B cell (primary cell): ENCODE measurements at regions not wholly inside any gene's neighbourhood (a gene's known extent, or its start where the extent isn't known, plus 50 kb on each side); places are given as distances from the start of the nearest gene placed in this dataset.

Source experiments
- EZH2 ChIP-seq: IDR thresholded peaks from 2 replicates; pipeline ENCODE4 v1.6.1; 2012; ENCODE audit warnings: borderline replicate concordance, low read depth, mild to moderate bottlenecking, moderate library complexity, low read length; ENCODE audit not compliant: insufficient read depth, poor library complexity, severe bottlenecking
- TF ChIP-seq, protein P1 (sequence below): fragments of 200-600 bp; IDR thresholded peaks from one replicate; pipeline ENCODE4 v1.8.0; 2022; ENCODE audit warnings: antibody characterized with exemption, mild to moderate bottlenecking

DNA sequence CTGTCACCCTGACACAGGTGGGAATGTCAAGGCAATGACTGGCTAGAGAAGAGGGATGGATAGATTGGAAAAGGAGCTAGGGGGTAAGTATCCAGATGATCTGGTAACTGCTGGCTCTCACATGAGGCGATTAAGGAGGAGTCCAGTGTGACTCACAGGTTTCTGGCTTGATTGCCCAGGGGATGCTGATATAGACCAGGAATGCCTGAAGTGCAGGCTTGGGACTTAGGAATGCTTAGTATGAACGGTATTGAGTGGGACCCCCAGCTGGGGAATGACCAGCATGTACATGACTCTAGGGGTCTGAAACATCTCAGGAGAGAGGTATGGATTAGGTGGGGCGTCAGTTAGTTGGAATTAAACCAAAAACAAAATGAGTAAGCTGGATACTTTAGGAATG lies 65.8 kb upstream of the PRPS1 start:
- TF ChIP-seq, protein P1, sequence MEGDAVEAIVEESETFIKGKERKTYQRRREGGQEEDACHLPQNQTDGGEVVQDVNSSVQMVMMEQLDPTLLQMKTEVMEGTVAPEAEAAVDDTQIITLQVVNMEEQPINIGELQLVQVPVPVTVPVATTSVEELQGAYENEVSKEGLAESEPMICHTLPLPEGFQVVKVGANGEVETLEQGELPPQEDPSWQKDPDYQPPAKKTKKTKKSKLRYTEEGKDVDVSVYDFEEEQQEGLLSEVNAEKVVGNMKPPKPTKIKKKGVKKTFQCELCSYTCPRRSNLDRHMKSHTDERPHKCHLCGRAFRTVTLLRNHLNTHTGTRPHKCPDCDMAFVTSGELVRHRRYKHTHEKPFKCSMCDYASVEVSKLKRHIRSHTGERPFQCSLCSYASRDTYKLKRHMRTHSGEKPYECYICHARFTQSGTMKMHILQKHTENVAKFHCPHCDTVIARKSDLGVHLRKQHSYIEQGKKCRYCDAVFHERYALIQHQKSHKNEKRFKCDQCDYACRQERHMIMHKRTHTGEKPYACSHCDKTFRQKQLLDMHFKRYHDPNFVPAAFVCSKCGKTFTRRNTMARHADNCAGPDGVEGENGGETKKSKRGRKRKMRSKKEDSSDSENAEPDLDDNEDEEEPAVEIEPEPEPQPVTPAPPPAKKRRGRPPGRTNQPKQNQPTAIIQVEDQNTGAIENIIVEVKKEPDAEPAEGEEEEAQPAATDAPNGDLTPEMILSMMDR: no peak
- TF ChIP-seq EZH2: no peak
